ENCODE measurements at regions not wholly inside any gene's neighbourhood (a gene's known extent, or its start where the extent isn't known, plus 50 kb on each side); places are given as distances from the start of the nearest gene placed in this dataset.

- Mint-ChIP-seq H3K36me3 (no peaks in the 10 kb centered on the region), H3K27ac (no peak overlapping the region), H3K4me3 (no peak overlapping the region), H3K9me3 (peaks cover 0 to 1% (median 0%) of the 10 kb centered on the region in 7 donors), H3K4me1 (no peaks in the 10 kb centered on the region), H3K27me3 (no peaks in the 10 kb centered on the region)
- no peaks in the 10 kb centered on the region for H3K4me1 ChIP-seq (ENCODE audit: control insufficient read depth, insufficient read depth, low read length, poor library complexity, severe bottlenecking)
- H3K27ac ChIP-seq (ENCODE audit: insufficient read depth, low read length, poor library complexity, severe bottlenecking) = no peak overlapping the region
- no peaks in the 10 kb centered on the region for H3K27me3 ChIP-seq (ENCODE audit: control insufficient read depth, insufficient read depth, low read length)
- DNase-seq (no peak), ATAC-seq (ENCODE audit: low read depth in 2 of 2) (no peak)
- no peaks in the 10 kb centered on the region for H3K9me3 ChIP-seq (ENCODE audit: control insufficient read depth in 2 of 2, low read length in 2 of 2)
- H3K4me3 ChIP-seq (ENCODE audit: low read depth, low read length) = no peak overlapping the region
- no peaks in the 10 kb centered on the region for H3K36me3 ChIP-seq (ENCODE audit: control insufficient read depth, insufficient read depth, low read length)
These were observed 445.7 kb downstream of the SMARCA1 start for GRCh38 chrX:129077424-129078170.

DNA sequence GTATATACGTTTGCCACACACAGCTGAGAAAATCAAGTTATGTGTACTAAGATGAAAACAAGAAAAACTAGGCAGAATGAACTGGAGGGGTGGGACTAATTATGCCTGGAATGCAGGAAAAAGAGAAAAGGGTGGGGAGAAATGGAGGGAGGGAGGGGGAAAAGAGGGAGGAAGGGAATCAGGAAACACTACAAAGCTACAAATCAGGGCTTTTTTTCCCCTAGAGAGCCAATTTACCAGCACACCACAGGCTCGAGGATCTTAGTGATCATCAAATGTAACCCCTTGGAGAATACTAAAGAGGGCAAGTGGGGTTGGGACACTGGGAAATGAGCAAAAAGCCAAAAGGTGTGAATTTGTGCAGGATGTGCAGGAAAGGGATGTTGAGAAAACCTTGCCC lies 451.9 kb downstream of the SMARCA1 start:
- no peak for DNase-seq
- H3K27me3 Mint-ChIP-seq = no peaks in the 10 kb centered on the region
- H3K36me3 Mint-ChIP-seq = no peaks in the 10 kb centered on the region
- Histone ChIP-seq H3K4me3 (ENCODE audit: low read depth, low read length) (no peak overlapping the region), H3K27me3 (ENCODE audit: control insufficient read depth, insufficient read depth, low read length) (no peaks in the 10 kb centered on the region), H3K27ac (ENCODE audit: insufficient read depth, low read length, poor library complexity, severe bottlenecking) (no peak overlapping the region), H3K9me3 (ENCODE audit: control insufficient read depth in 2 of 2, low read length in 2 of 2) (no peaks in the 10 kb centered on the region), H3K36me3 (ENCODE audit: control insufficient read depth, insufficient read depth, low read length) (no peaks in the 10 kb centered on the region), H3K4me1 (ENCODE audit: control insufficient read depth, insufficient read depth, low read length, poor library complexity, severe bottlenecking) (no peaks in the 10 kb centered on the region)
- no peaks in the 10 kb centered on the region for H3K4me1 Mint-ChIP-seq
- H3K9me3 Mint-ChIP-seq = peaks cover 0 to 3% (median 0%) of the 10 kb centered on the region in 7 donors
- no peak overlapping the region for H3K4me3 Mint-ChIP-seq
- ATAC-seq (ENCODE audit: low read depth in 2 of 2) = no peak
- H3K27ac Mint-ChIP-seq = no peak overlapping the region

DNA sequence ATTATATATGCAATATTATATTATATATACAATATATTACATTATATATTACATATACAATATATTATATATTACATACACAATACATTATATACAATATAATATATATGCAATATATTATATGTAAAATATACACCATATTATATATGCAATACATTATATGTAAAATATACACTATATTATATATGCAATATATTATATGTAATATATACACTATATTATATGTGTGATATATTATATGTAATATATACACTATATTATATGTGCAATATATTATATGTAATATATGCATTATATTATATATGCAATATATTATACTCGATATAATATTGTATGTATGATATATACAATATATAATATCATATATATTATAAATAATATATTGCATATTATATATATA lies 457.4 kb downstream of the SMARCA1 start:
- Histone ChIP-seq H3K4me3 (ENCODE audit: low read depth, low read length) (no peak overlapping the region), H3K27ac (ENCODE audit: insufficient read depth, low read length, poor library complexity, severe bottlenecking) (no peak overlapping the region), H3K9me3 (ENCODE audit: control insufficient read depth in 2 of 2, low read length in 2 of 2) (no peaks in the 10 kb centered on the region), H3K4me1 (ENCODE audit: control insufficient read depth, insufficient read depth, low read length, poor library complexity, severe bottlenecking) (no peaks in the 10 kb centered on the region), H3K36me3 (ENCODE audit: control insufficient read depth, insufficient read depth, low read length) (no peaks in the 10 kb centered on the region), H3K27me3 (ENCODE audit: control insufficient read depth, insufficient read depth, low read length) (no peaks in the 10 kb centered on the region)
- H3K4me3 Mint-ChIP-seq = no peak overlapping the region
- no peaks in the 10 kb centered on the region for H3K36me3 Mint-ChIP-seq
- no peak for ATAC-seq (ENCODE audit: low read depth in 2 of 2)
- DNase-seq = no peak
- no peaks in the 10 kb centered on the region for H3K27me3 Mint-ChIP-seq
- H3K9me3 Mint-ChIP-seq = no peaks in the 10 kb centered on the region
- no peaks in the 10 kb centered on the region for H3K4me1 Mint-ChIP-seq
- no peak overlapping the region for H3K27ac Mint-ChIP-seq

DNA sequence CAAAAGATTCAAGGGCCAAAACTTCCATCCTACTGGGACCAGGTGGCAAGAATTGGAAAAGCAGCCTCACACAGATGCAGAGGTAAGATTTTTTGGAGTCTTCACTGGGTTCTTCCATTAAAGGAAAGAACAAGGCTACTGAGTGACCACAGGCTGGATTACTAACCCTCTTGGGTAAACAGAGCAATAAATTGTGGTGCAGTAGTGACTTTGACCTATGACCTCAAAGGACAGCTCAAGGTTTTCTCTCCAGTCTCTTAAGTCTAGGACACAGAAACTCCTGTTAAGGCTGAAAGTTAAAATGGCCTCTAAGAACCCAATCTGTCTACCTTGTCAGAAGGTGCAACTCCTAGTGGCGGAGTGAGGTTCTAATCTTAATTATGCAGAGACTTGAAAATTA lies 464.9 kb downstream of the SMARCA1 start:
- Mint-ChIP-seq H3K27me3 (no peaks in the 10 kb centered on the region), H3K4me3 (no peak overlapping the region), H3K36me3 (no peaks in the 10 kb centered on the region), H3K27ac (no peak overlapping the region), H3K9me3 (peaks cover 0 to 2% (median 0%) of the 10 kb centered on the region in 7 donors), H3K4me1 (no peaks in the 10 kb centered on the region)
- no peaks in the 10 kb centered on the region for H3K4me1 ChIP-seq (ENCODE audit: control insufficient read depth, insufficient read depth, low read length, poor library complexity, severe bottlenecking)
- H3K27me3 ChIP-seq (ENCODE audit: control insufficient read depth, insufficient read depth, low read length) = no peaks in the 10 kb centered on the region
- no peaks in the 10 kb centered on the region for H3K36me3 ChIP-seq (ENCODE audit: control insufficient read depth, insufficient read depth, low read length)
- H3K27ac ChIP-seq (ENCODE audit: insufficient read depth, low read length, poor library complexity, severe bottlenecking) = no peak overlapping the region
- H3K4me3 ChIP-seq (ENCODE audit: low read depth, low read length) = no peak overlapping the region
- no peak for DNase-seq
- no peaks in the 10 kb centered on the region for H3K9me3 ChIP-seq (ENCODE audit: control insufficient read depth in 2 of 2, low read length in 2 of 2)
- ATAC-seq (ENCODE audit: low read depth in 2 of 2) = no peak

GRCh38 chrX:129043138-129043537 lies 480.2 kb downstream of the SMARCA1 start:
- Mint-ChIP-seq H3K9me3 (peaks cover 0 to 4% (median 0%) of the 10 kb centered on the region in 7 donors), H3K27me3 (no peaks in the 10 kb centered on the region), H3K4me1 (no peaks in the 10 kb centered on the region), H3K27ac (no peak overlapping the region), H3K4me3 (no peak overlapping the region), H3K36me3 (no peaks in the 10 kb centered on the region)
- Histone ChIP-seq H3K36me3 (ENCODE audit: control insufficient read depth, insufficient read depth, low read length) (no peaks in the 10 kb centered on the region), H3K9me3 (ENCODE audit: control insufficient read depth in 2 of 2, low read length in 2 of 2) (no peaks in the 10 kb centered on the region), H3K4me3 (ENCODE audit: low read depth, low read length) (no peak overlapping the region), H3K27ac (ENCODE audit: insufficient read depth, low read length, poor library complexity, severe bottlenecking) (no peak overlapping the region), H3K4me1 (ENCODE audit: control insufficient read depth, insufficient read depth, low read length, poor library complexity, severe bottlenecking) (no peaks in the 10 kb centered on the region), H3K27me3 (ENCODE audit: control insufficient read depth, insufficient read depth, low read length) (no peaks in the 10 kb centered on the region)
- DNase-seq (no peak), ATAC-seq (ENCODE audit: low read depth in 2 of 2) (no peak)

DNA sequence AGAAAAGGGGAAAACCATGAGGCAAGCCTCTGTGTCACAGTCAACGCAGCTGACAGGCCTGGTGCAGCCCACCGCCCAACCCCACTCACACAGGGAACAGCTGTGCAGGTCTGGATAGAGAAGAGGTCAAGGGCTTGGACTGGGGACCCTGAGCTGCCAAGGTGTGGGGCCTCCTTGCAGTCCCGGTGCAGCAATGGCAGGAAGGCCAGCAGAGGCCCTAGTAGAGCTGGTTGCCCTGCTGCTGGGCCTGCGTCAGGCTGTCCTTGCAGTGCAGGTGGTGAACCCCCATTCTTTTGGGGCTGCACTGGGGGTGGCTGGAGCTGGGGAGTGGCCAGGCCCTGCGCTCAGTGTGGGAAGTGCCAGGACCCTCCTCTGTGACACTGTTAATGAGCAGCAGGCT lies 482.0 kb downstream of the SMARCA1 start:
- ATAC-seq (ENCODE audit: low read depth in 2 of 2) = no peak
- Mint-ChIP-seq H3K36me3 (no peaks in the 10 kb centered on the region), H3K9me3 (peaks cover 0 to 4% (median 0%) of the 10 kb centered on the region in 7 donors)

DNA sequence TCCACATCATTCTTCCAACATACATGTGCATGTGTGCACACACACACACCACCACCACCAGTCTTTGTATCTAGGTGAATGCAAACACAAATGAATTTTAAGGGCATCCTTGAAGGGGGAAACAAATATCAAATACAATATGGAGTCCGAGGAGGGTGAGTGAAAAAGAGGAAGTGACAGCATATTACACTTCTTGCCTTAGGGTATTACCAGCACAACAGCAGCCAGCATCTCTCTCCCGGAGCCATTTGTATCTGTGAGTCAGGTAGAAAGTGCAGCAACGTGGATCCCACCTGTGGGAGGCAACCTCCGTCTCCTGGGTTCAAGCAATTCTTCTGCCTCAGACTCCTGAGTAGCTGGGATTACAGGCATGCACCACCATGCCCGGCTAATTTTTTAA lies 483.2 kb downstream of the SMARCA1 start:
- DNase-seq = no peak
- Mint-ChIP-seq H3K9me3 (peaks cover 0 to 4% (median 0%) of the 10 kb centered on the region in 7 donors), H3K27me3 (no peaks in the 10 kb centered on the region), H3K4me3 (no peak overlapping the region), H3K36me3 (no peaks in the 10 kb centered on the region), H3K4me1 (no peaks in the 10 kb centered on the region), H3K27ac (no peak overlapping the region)
- no peaks in the 10 kb centered on the region for H3K36me3 ChIP-seq (ENCODE audit: control insufficient read depth, insufficient read depth, low read length)
- H3K27me3 ChIP-seq (ENCODE audit: control insufficient read depth, insufficient read depth, low read length) = no peaks in the 10 kb centered on the region
- no peaks in the 10 kb centered on the region for H3K9me3 ChIP-seq (ENCODE audit: control insufficient read depth in 2 of 2, low read length in 2 of 2)
- H3K4me3 ChIP-seq (ENCODE audit: low read depth, low read length) = no peak overlapping the region
- H3K27ac ChIP-seq (ENCODE audit: insufficient read depth, low read length, poor library complexity, severe bottlenecking) = no peak overlapping the region
- H3K4me1 ChIP-seq (ENCODE audit: control insufficient read depth, insufficient read depth, low read length, poor library complexity, severe bottlenecking) = no peaks in the 10 kb centered on the region
- ATAC-seq (ENCODE audit: low read depth in 2 of 2) = no peak

More for the DNA sequence above, 482.0 kb downstream of the SMARCA1 start:
- no peaks in the 10 kb centered on the region for H3K27me3 Mint-ChIP-seq
- H3K4me3 Mint-ChIP-seq = no peak overlapping the region
- Histone ChIP-seq H3K36me3 (ENCODE audit: control insufficient read depth, insufficient read depth, low read length) (no peaks in the 10 kb centered on the region), H3K4me3 (ENCODE audit: low read depth, low read length) (no peak overlapping the region), H3K27me3 (ENCODE audit: control insufficient read depth, insufficient read depth, low read length) (no peaks in the 10 kb centered on the region), H3K27ac (ENCODE audit: insufficient read depth, low read length, poor library complexity, severe bottlenecking) (no peak overlapping the region), H3K9me3 (ENCODE audit: control insufficient read depth in 2 of 2, low read length in 2 of 2) (no peaks in the 10 kb centered on the region), H3K4me1 (ENCODE audit: control insufficient read depth, insufficient read depth, low read length, poor library complexity, severe bottlenecking) (no peaks in the 10 kb centered on the region)
- H3K27ac Mint-ChIP-seq = no peak overlapping the region
- no peaks in the 10 kb centered on the region for H3K4me1 Mint-ChIP-seq
- DNase-seq = no peak

GRCh38 chrX:129039176-129039575 lies 484.1 kb downstream of the SMARCA1 start:
- Histone ChIP-seq H3K27ac (ENCODE audit: insufficient read depth, low read length, poor library complexity, severe bottlenecking) (no peak overlapping the region), H3K36me3 (ENCODE audit: control insufficient read depth, insufficient read depth, low read length) (no peaks in the 10 kb centered on the region), H3K9me3 (ENCODE audit: control insufficient read depth in 2 of 2, low read length in 2 of 2) (no peaks in the 10 kb centered on the region), H3K4me1 (ENCODE audit: control insufficient read depth, insufficient read depth, low read length, poor library complexity, severe bottlenecking) (no peaks in the 10 kb centered on the region), H3K4me3 (ENCODE audit: low read depth, low read length) (no peak overlapping the region), H3K27me3 (ENCODE audit: control insufficient read depth, insufficient read depth, low read length) (no peaks in the 10 kb centered on the region)
- Mint-ChIP-seq H3K4me3 (no peak overlapping the region), H3K9me3 (peaks cover 0 to 4% (median 0%) of the 10 kb centered on the region in 7 donors), H3K27me3 (no peaks in the 10 kb centered on the region), H3K4me1 (no peaks in the 10 kb centered on the region), H3K36me3 (no peaks in the 10 kb centered on the region), H3K27ac (no peak overlapping the region)
- ATAC-seq (ENCODE audit: low read depth in 2 of 2) = no peak
- DNase-seq = no peak
